ENCODE measurements at regions not wholly inside any gene's neighbourhood (a gene's known extent, or its start where the extent isn't known, plus 50 kb on each side); places are given as distances from the start of the nearest gene placed in this dataset.

DNA sequence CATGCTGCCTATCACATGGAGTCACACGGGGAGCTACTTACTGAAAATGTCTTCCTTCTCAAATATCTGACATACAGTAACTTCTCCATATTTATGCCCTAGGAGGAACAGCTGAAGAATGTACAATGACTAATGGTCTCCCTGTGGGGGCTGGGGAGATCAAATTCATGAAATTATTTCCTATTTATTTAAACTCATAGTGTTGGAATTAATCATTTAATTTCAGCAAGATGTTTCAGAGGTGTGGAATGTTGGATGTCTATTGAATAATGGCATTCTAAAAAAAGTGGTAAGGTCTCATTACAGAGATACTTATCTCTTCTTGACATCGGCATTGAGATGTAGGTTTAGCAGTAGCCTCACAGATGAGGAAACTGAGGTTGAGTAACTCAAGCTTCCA is 214.3 kb upstream of the CDH11 start:
- TF ChIP-seq TEAD4 (IDR thresholded peaks at IDR 0.05) (no peak), TAF1 (IDR thresholded peaks at IDR 0.05; ENCODE audit: low read depth) (no peak), NFIC (IDR thresholded peaks at IDR 0.05) (no peak), EGR1 (IDR thresholded peaks at IDR 0.05) (no peak), YY1 (IDR thresholded peaks at IDR 0.05; ENCODE audit: low read depth) (no peak), FOXM1 (IDR thresholded peaks at IDR 0.05; ENCODE audit: borderline replicate concordance, low read depth) (no peak), RAD21 (IDR thresholded peaks at IDR 0.05; ENCODE audit: low read depth) (no peak), CEBPB (IDR thresholded peaks at IDR 0.05) (no peak)
- TF ChIP-seq, protein P1, sequence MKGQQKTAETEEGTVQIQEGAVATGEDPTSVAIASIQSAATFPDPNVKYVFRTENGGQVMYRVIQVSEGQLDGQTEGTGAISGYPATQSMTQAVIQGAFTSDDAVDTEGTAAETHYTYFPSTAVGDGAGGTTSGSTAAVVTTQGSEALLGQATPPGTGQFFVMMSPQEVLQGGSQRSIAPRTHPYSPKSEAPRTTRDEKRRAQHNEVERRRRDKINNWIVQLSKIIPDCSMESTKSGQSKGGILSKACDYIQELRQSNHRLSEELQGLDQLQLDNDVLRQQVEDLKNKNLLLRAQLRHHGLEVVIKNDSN (IDR thresholded peaks at IDR 0.05): no peak
- TF ChIP-seq, protein P2, sequence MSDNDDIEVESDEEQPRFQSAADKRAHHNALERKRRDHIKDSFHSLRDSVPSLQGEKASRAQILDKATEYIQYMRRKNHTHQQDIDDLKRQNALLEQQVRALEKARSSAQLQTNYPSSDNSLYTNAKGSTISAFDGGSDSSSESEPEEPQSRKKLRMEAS (IDR thresholded peaks at IDR 0.05): no peak

DNA sequence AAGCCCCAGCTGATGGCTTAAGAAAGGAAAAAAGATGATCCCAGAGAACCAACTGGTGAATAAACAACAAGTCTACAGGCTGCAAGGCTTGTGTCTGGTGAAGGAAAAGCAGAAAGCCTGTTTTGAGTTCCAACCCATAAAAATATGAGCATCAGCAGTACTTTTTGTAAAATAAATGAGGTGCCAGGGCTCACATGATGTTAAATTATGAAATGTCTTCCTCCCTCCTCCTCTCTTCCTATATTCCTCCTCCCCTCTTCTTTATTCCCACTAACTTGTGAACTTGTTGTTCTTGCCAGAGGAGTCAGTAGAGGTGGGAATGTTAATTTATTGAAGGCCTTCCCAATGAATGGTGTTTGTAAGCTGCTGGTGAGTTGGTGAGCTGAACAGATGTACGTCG is 212.2 kb upstream of the CDH11 start:
- TF ChIP-seq, protein P1 (IDR thresholded peaks at IDR 0.05): no peak
- TF ChIP-seq, protein P3, sequence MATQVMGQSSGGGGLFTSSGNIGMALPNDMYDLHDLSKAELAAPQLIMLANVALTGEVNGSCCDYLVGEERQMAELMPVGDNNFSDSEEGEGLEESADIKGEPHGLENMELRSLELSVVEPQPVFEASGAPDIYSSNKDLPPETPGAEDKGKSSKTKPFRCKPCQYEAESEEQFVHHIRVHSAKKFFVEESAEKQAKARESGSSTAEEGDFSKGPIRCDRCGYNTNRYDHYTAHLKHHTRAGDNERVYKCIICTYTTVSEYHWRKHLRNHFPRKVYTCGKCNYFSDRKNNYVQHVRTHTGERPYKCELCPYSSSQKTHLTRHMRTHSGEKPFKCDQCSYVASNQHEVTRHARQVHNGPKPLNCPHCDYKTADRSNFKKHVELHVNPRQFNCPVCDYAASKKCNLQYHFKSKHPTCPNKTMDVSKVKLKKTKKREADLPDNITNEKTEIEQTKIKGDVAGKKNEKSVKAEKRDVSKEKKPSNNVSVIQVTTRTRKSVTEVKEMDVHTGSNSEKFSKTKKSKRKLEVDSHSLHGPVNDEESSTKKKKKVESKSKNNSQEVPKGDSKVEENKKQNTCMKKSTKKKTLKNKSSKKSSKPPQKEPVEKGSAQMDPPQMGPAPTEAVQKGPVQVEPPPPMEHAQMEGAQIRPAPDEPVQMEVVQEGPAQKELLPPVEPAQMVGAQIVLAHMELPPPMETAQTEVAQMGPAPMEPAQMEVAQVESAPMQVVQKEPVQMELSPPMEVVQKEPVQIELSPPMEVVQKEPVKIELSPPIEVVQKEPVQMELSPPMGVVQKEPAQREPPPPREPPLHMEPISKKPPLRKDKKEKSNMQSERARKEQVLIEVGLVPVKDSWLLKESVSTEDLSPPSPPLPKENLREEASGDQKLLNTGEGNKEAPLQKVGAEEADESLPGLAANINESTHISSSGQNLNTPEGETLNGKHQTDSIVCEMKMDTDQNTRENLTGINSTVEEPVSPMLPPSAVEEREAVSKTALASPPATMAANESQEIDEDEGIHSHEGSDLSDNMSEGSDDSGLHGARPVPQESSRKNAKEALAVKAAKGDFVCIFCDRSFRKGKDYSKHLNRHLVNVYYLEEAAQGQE (IDR thresholded peaks at IDR 0.05; ENCODE audit: low read depth): no peak
- TF ChIP-seq TEAD4 (IDR thresholded peaks at IDR 0.05) (no peak), EGR1 (IDR thresholded peaks at IDR 0.05) (no peak), TAF1 (IDR thresholded peaks at IDR 0.05; ENCODE audit: low read depth) (no peak), YY1 (IDR thresholded peaks at IDR 0.05; ENCODE audit: low read depth) (no peak), TCF12 (IDR thresholded peaks at IDR 0.05; ENCODE audit: low read depth) (no peak), NFIC (IDR thresholded peaks at IDR 0.05) (no peak), CREB1 (IDR thresholded peaks at IDR 0.05; ENCODE audit: low read depth) (no peak), CEBPB (IDR thresholded peaks at IDR 0.05) (no peak), ZBTB7A (IDR thresholded peaks at IDR 0.05; ENCODE audit: low read depth) (no peak), EP300 (IDR thresholded peaks at IDR 0.05; ENCODE audit: borderline replicate concordance) (no peak), RAD21 (IDR thresholded peaks at IDR 0.05; ENCODE audit: low read depth) (no peak)
- TF ChIP-seq, protein P2 (IDR thresholded peaks at IDR 0.05): no peak

DNA sequence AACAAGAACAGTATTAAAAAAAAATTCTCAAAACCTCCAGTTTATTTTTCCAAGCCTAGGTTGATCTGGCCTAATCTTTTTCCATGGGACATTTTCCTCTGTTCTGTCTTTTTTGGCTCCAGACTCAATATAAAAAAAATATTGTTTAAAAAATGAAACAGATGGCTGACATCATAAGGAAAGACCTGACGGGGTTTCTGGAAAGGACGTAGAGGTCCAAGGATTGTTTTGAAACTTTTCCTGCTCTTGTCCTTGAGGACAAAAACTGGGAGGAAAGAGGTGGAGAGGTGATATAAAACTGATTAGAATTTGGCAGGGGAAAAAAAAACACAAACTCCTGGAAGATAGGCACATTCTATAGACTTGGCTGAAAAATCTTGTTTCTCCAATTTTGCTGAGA is 211.4 kb upstream of the CDH11 start:
- TF ChIP-seq ZBTB7A (IDR thresholded peaks at IDR 0.05; ENCODE audit: low read depth) (no peak), RAD21 (IDR thresholded peaks at IDR 0.05; ENCODE audit: low read depth) (no peak), CREB1 (IDR thresholded peaks at IDR 0.05; ENCODE audit: low read depth) (no peak), YY1 (IDR thresholded peaks at IDR 0.05; ENCODE audit: low read depth) (no peak)

DNA sequence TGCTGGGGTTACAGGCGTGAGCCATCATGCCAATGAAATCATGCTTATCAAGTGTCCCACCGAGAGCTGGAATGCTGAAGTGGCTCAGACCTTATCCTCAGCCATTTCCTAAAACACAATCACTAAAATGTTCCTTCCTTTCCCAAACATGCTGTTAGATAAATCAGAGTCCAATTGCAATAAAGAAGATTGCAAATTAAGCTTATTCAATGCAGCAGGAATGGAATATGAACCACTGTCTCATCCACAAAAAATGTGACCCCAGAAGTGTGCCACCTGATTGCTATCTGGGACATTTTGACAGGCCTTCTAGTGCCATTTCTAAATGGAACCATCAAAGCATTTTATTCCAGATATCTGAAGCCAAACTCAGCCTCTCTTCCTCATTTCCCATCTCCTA is 205.5 kb upstream of the CDH11 start:
- TF ChIP-seq RAD21 (IDR thresholded peaks at IDR 0.05; ENCODE audit: low read depth) (no peak), YY1 (IDR thresholded peaks at IDR 0.05; ENCODE audit: low read depth) (no peak), EGR1 (IDR thresholded peaks at IDR 0.05) (no peak), CREB1 (IDR thresholded peaks at IDR 0.05; ENCODE audit: low read depth) (no peak), EP300 (IDR thresholded peaks at IDR 0.05; ENCODE audit: borderline replicate concordance) (no peak), NFIC (IDR thresholded peaks at IDR 0.05) (no peak), TAF1 (IDR thresholded peaks at IDR 0.05; ENCODE audit: low read depth) (no peak), ZBTB7A (IDR thresholded peaks at IDR 0.05; ENCODE audit: low read depth) (no peak)
- TF ChIP-seq, protein P2 (IDR thresholded peaks at IDR 0.05): no peak

DNA sequence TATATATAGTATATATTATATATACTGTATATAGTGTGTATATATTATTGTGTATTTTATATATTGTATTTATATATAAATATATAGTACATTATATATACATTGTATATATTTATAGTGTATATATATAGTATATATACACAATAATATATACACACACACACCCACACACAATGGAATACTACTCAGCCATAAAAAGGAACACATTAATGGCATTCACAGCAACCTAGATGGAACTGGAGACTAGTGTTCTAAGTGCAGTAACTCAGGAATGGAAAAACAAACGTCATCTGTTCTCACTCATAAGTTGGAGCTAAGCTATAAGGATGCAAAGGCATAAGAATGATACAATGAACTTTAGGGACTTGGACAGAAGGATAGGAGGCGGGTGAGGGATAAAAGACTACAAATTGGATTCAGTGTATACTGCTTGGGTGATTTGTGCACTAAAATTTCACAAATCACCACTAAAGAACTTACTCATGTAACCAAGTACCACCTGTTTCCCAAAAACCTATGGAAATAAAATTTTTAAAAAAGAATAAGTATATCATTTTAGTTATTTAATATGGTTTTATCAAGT is 201.9 kb upstream of the CDH11 start:
- TF ChIP-seq NFIC (IDR thresholded peaks at IDR 0.05) (no peak), TEAD4 (IDR thresholded peaks at IDR 0.05) (no peak), TCF12 (IDR thresholded peaks at IDR 0.05; ENCODE audit: low read depth) (no peak), EGR1 (IDR thresholded peaks at IDR 0.05) (no peak), FOXM1 (IDR thresholded peaks at IDR 0.05; ENCODE audit: borderline replicate concordance, low read depth) (no peak), CEBPB (IDR thresholded peaks at IDR 0.05) (no peak), TAF1 (IDR thresholded peaks at IDR 0.05; ENCODE audit: low read depth) (no peak), YY1 (IDR thresholded peaks at IDR 0.05; ENCODE audit: low read depth) (no peak), EP300 (IDR thresholded peaks at IDR 0.05; ENCODE audit: borderline replicate concordance) (no peak), CREB1 (IDR thresholded peaks at IDR 0.05; ENCODE audit: low read depth) (no peak), ZBTB7A (IDR thresholded peaks at IDR 0.05; ENCODE audit: low read depth) (no peak), RAD21 (IDR thresholded peaks at IDR 0.05; ENCODE audit: low read depth) (no peak)
- TF ChIP-seq, protein P1 (IDR thresholded peaks at IDR 0.05): no peak
- TF ChIP-seq, protein P2 (IDR thresholded peaks at IDR 0.05): no peak
- TF ChIP-seq, protein P3 (IDR thresholded peaks at IDR 0.05; ENCODE audit: low read depth): no peak

Measured in Ishikawa (cell line).